NCI-H82 (cell line): ENCODE measurements at regions not wholly inside any gene's neighbourhood (a gene's known extent, or its start where the extent isn't known, plus 50 kb on each side); places are given as distances from the start of the nearest gene placed in this dataset.

ENCODE experiments used
- DNase-seq: peaks from one replicate; lab custom pipeline; 2025; lab: John Stamatoyannopoulos, UW

- no peak for DNase-seq
These were observed 304.9 kb upstream of the TCF21 start for GRCh38 chr6:133583907-133584427.

- no peak for DNase-seq
These were observed 304.1 kb upstream of the TCF21 start for GRCh38 chr6:133584823-133585222.

GRCh38 chr6:133585978-133586377 is 302.9 kb upstream of the TCF21 start:
- no peak for DNase-seq

GRCh38 chr6:133587546-133588160 is 301.3 kb upstream of the TCF21 start:
- DNase-seq = no peak

GRCh38 chr6:133590196-133590595 is 298.7 kb upstream of the TCF21 start:
- DNase-seq = peak; percentile 13

- no peak for DNase-seq
These were observed 298.1 kb upstream of the TCF21 start for GRCh38 chr6:133590814-133591213.

GRCh38 chr6:133591275-133591674 is 297.6 kb upstream of the TCF21 start:
- DNase-seq = no peak

GRCh38 chr6:133594652-133595110 is 294.2 kb upstream of the TCF21 start:
- no peak for DNase-seq

- no peak for DNase-seq
These were observed 293.7 kb upstream of the TCF21 start for GRCh38 chr6:133595111-133595761.

GRCh38 chr6:133606852-133607251 is 282.1 kb upstream of the TCF21 start:
- peak; percentile 11 for DNase-seq

- no peak for DNase-seq
These were observed 280.3 kb upstream of the TCF21 start for GRCh38 chr6:133608620-133609019.

GRCh38 chr6:133609415-133610226 is 279.3 kb upstream of the TCF21 start:
- no peak for DNase-seq

GRCh38 chr6:133610227-133610840 is 278.6 kb upstream of the TCF21 start:
- DNase-seq = no peak

- no peak for DNase-seq
These were observed 277.9 kb upstream of the TCF21 start for GRCh38 chr6:133610971-133611370.

GRCh38 chr6:133612459-133612858 is 276.5 kb upstream of the TCF21 start:
- DNase-seq = no peak

GRCh38 chr6:133613211-133613610 is 275.7 kb upstream of the TCF21 start:
- DNase-seq = no peak

- no peak for DNase-seq
These were observed 267.2 kb upstream of the TCF21 start for GRCh38 chr6:133621751-133622150.

GRCh38 chr6:133623065-133623464 is 265.8 kb upstream of the TCF21 start:
- DNase-seq = no peak

- DNase-seq = no peak
These were observed 265.3 kb upstream of the TCF21 start for GRCh38 chr6:133623621-133624020.

- no peak for DNase-seq
These were observed 262.7 kb upstream of the TCF21 start for GRCh38 chr6:133626096-133626666.

- no peak for DNase-seq
These were observed 258.9 kb upstream of the TCF21 start for GRCh38 chr6:133629970-133630369.

- no peak for DNase-seq
These were observed 258.3 kb upstream of the TCF21 start for GRCh38 chr6:133630651-133631050.
